HG02763 (cell line): ENCODE measurements at regions not wholly inside any gene's neighbourhood (a gene's known extent, or its start where the extent isn't known, plus 50 kb on each side); places are given as distances from the start of the nearest gene placed in this dataset.
A peak's percentile ranks its signal among the peaks of the same experiment; 100 is the strongest.

Experiments used
- ATAC-seq: cut with Tn5 transposase; IDR thresholded peaks from one replicate; pipeline ENCODE4 v1.9.1; 2021; ENCODE audit warnings: mild to moderate bottlenecking, moderate library complexity; ENCODE audit not compliant: unreplicated experiment

DNA sequence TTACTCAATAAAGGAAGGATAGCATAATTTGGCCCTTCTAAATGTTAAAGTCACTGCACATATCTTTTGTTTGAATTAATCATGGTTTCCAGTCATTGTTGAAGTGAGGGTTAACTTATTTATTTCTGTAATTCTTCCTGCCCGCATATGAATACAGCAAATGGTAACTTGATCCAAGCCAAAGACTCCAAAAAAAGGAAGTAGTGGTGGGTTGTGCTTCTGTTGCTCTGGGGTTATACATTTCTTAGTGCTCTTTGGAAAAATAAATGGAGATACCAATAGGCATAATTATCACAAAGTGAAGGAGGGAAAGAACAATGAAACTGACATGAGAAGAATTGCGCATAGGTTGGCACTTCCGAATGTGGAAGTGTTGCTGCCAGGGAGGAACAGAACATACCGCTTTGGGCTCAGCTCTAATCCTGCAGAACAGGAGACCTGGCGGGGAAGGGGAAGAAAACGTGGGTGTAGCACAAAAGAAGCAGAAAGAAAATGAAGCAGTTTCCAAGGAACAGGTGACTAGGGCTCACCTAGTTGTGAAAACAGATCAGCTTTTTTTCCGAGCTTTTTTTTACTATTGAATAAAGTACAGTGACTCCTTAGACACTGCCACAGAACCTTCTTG is 69.7 kb upstream of the TAF11L2 start:
- no peak for ATAC-seq

DNA sequence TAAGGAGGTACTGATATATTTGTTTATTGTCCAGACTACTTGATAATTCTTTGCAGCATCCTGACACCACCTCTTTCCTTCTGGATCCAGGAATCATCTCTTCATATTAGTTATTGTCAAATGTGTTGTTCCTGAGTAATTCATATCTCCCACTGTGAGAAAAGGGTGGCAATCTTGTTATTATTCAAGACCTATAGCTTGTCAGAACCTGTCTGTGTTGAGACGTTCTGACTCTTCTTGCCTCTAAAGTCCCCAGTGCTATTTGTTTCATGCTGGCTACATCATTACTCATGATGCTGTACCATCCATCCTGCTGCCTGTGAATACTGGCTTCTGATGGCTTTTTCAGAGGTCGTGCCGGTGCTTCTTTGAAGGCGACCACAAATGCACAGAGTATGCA is 68.7 kb upstream of the TAF11L2 start:
- no peak for ATAC-seq

DNA sequence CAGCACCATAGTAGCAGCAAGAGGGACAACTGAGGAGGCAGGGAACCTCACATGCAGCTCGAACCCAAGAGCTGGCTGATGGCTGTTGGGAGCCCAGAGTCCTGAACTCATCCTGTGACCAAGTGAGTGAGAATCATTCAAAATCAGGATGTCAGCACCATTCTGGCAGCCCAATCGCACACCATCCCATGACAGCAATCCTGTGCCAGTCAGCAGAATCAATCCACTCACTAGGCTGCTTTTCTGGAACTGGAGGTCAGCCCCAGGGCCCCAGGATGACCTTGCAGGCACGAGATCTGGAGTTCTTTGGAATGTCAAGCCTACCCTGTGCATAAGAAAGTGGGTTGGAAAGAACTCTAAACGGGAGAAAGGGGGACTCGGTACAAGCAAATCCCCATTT is 67.8 kb upstream of the TAF11L2 start:
- no peak for ATAC-seq

DNA sequence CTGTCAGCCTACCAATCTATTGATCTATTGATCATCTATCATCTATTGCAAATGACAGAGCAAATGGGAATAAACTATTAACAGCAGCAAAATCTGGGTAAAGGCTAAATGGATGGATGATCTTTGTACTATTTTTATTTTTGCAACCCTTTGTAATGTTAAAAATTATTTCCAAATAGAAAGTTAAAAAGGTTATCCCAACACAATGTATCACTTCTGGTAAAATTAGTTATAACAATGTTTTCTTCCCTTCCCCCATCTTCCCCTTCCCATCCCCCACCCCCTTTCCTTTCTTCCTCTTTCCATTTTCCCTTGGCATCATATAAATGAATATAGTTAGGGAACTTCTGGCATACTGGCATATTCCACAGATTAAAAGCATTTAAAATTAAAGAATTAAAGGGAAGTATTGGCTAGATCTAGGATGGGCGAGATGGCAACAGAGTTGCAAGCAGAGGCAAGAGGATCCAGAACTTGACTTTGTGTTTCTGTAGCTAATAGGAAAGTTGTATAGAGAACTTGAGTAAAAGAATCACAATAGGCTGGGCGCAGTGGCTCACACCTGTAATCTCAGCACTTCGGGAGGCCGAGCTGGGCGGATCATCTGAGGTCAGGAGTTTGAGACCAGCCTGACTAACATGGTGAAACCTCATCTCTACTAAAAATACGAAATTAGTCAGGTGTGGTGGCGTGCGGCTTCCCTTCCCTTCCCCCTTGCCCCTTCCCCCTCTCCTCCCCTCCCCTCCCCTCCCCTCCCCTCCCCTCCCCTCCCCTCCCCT is 66.6 kb upstream of the TAF11L2 start:
- ATAC-seq, result no peak

DNA sequence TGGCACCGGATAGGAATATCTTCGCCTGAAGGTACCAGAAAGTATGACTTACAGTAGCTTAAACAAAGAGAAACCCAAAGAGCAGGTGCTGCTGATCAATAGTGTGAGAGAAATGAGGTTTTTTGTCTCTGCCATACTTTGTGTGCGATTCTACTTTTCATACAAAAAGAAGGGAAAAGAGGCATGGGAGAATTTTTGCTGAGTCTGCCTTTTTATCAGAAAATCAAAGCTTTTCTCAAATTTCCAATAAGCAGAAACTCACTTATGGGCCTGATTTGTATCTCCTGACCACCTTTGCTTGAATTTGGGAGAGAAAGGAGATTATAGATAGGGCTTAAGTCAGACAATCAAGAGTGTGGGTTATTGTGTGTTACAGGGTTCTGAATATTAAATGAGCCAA is 65.5 kb upstream of the TAF11L2 start:
- ATAC-seq, result no peak

DNA sequence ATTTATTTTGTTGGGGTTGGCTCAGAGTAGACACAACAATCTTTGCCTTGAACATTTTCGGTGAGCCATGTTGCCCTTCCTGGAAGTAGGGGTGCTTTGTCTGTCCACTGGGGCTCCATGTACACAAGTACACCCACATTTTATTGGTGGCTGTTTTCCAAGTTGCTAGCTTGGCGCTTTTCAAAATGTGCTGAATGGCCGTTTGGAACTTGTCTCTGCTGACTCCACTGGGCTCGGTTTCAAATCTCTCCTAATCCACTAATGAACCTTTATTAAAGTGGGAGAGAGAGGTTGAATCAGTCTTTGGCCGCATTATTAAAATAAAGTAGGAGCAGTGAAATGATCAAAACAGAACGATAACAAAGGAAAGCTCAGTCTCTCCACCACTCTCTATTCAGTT is 64.6 kb upstream of the TAF11L2 start:
- no peak for ATAC-seq

DNA sequence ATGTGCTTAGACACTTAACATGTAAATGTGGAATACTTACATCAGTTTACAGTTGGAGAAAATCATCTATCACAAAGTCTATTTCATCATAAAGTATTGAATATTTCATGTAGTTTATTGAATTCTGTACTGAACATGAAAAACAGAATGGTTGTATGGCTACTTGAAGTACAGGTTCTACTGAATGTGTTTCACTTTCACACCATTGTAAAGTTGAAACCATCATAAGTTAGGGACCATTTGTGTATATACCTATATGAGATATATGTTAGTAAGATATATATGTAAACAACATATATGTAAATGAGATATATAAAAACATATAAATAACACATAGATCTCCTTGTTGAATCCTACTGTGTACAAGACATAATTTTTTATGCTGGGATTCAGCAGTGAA is 63.0 kb upstream of the TAF11L2 start:
- ATAC-seq, result no peak

DNA sequence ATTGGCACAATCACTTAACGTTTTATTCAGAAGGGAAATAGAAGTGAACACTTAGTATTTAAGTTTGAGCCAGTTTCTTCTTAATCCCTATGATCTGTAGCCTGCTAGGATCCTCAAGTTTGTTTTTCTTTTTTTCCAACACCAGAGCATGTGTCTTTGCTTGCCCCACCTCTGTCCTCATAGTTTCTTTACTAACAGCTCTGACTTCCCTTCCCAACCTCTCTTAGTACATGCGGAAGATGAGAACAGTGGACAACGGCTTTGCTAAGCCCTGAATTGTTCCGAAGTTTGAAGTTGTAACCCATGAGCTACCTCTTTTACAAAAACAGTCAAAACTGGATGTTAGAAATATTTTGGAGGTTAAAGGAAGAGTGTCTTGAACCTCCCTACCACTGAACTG is 61.7 kb upstream of the TAF11L2 start:
- ATAC-seq, result peak; percentile 33

DNA sequence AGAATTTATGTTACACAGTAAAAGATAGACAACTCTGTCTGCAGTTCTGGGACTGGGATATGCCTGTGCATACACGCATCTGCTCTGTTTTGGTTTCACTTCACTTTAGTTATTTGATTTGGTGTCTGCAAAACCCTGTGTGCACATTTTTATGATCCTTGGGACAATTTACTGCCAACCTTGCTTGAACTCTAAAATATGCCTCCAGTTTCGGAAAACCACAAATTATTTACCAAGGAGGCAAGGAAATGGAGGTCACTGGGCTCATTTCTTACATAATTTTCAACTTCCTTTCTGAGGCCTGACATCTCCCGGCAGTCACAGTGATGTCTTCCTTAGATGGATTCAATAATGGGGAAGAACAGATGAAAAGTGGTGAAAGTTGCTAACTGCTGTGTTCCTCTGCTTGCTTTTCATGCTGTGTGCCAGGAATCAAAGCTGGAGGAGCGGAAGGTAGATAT is 61.2 kb upstream of the TAF11L2 start:
- peak; percentile 86 for ATAC-seq

DNA sequence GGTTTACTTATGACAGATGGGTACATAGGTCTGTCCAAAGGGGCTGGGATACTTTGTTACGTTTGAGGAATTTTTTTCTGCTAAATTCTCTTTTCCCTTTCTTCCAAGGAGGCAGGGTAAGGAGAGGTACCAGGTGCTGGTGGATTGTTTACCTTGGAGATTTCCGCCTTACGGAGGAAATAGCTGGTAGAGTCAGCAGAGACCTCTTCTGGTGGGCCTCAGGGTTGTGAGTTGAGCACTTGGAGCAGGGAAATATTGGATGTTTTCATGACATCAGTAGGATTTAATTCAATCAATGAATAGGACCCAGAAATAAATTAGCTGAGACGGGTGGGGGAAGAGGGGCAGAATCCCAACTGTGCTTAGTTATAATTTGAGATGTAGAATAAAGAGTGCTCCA is 60.0 kb upstream of the TAF11L2 start:
- ATAC-seq, result no peak

DNA sequence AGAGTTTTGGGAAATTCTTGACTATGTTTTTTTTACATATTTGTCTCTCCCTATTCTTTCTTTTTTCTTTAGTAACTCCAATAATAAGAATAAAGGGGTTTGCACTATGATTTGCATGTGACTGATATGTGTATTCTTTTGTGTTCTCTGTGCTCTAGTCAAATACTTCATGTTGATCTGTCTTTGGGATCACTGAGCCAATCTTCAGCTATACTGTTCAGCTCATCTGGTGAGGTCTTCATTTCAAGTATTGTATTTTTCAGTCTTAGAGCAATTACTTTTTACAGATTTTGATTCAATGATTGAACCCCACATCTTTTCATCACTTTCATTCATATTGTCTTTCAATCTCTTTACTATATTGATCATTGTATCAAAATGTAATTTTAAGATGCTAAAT is 58.1 kb upstream of the TAF11L2 start:
- no peak for ATAC-seq

DNA sequence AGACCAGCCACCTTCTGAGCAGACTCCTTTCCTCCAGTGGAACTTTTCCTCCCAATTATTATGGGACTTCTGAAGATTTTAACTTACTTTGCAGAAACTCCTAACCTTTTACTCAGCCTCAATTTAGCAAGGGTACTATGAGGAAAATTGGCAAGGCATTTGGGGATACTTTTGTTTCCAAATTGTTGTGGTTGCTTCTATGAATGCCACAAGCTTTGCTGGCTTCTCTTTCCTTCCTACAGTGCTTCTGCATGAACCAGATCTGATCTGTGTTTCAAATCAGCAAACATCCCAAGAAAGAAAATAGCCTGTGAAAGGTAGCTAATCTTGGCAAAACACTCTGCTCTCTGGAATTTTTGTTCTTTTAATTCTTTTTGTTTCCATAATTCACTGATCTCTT is 57.3 kb upstream of the TAF11L2 start:
- no peak for ATAC-seq

DNA sequence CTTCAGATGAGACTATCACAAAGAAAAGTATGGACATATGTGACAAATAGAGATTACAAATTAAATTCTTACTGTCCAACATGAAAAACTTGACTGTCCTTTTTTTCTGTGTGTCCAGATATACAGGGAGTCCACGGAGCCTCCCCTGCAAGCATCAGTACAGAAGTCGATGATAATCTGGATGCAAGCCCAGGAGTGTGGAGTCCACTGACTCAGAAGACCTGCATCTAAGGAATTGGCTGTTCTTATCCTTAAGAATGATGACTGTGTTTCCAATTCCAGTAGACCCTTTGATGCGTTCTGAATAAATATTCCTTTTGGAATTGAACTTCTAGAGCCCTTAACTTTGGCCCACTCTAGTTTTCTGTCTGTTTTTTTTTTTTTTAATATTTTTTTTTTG is 56.7 kb upstream of the TAF11L2 start:
- no peak for ATAC-seq

DNA sequence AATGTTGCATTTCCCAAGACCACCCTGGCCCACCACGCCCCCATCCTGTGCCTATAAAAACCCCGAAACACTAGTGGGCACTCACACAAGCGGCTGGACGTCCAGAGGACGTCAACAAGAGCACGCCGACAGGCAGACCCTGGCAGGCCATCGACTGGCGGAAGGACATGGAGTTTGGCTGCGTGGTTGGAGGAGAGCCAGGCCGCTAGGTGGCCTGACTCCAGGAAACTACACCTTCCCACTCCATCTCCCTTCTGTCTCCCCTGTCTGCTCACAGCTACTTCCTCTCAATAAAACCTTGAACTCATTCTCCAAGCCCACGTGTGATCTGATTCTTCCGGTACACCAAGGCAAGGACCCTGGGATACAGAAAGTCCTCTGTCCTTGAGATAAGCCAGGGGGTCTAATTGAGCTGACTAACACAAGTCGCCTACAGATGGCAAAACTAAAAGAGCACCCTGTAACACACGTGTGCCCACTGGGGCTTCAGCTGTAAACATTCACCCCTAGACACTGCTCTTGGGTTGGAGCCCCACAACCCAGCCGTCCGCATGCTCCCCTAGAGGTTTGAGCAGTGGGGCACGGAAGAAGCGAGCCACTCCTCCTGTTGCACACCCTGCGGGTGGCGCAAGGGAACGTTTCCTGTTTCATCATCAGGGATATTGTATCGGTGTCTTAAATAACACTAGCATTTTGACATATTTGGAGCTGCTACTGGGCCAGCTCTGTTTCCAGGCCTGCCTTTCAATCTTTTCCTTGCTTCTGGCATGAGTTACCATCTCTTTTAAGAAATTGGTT is 54.5 kb upstream of the TAF11L2 start:
- no peak for ATAC-seq

DNA sequence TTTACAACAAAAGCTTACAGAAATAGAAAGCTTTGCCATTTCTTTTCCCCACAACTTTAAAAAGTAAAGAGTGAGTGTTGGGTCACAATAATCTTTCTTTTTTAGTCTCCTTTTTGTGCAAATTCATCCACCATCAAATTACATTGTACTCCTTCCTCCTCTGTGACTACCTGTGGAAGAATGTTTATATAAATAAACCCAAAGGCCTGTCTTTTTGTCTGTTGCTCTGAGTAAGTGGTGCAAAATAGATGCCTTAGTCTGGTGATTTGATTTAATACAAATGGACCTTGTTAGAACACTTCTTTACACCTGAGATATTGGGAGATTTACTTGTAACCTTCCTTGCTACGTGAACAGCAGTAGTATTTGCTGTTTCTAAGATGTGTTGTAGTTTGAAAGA is 53.5 kb upstream of the TAF11L2 start:
- ATAC-seq, result no peak

DNA sequence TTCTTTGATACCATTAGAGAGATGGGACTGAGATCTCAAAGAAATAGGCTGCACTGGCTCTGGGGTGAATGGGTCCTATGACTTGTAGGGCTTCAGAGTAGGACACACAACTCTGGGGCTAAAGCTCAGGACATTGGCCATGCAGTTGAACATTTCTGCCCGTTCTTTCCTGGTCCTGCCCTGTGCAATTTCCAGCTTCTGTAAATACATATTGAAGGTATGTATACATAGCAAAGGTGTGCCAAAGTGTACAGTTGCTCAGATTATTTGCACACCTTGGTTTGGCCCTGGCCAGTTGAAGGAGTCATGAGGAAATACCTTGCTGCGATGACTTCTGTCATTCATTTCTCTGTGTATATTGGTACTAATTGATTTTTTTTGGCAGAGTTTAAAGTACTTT is 52.8 kb upstream of the TAF11L2 start:
- ATAC-seq, result no peak
